ENCODE measurements at regions not wholly inside any gene's neighbourhood (a gene's known extent, or its start where the extent isn't known, plus 50 kb on each side); places are given as distances from the start of the nearest gene placed in this dataset.
"Not testable (repeated sequence)": the region's sequence is repeated elsewhere in the genome, so short reads cannot be mapped to it uniquely, and the experiment has no call there.

DNA sequence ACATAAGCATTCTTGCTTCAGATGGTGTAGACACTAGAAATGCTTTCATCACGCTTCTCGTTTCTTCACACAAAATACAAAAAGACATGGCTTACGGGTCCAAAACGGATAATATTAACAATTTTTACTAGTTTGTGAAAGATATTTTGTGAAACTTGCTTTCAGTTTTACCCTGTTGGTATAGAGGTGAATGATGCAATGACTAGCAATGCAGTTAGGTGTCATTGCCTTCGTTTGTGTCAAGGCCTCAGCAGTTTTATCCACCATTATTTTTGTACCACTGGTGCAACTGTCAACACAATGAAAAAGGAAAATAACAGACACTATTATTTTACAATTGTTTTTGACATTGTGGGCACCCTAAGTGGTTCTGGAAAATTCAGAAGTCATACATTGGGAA, 323.0 kb downstream of the FLRT2 start:
- Mint-ChIP-seq H3K36me3 (ENCODE audit: low read depth) (no peaks in the 10 kb centered on the region), H3K4me1 (ENCODE audit: low read depth) (no peaks in the 10 kb centered on the region), H3K27ac (no peak overlapping the region), H3K27me3 (ENCODE audit: insufficient read depth) (no peaks in the 10 kb centered on the region; the same call in 1 of the 2 replicates), H3K9me3 (peaks cover 4% of the 10 kb centered on the region; the same call in 1 of the 2 replicates), H3K4me3 (no peak overlapping the region)
- TF ChIP-seq CTCF (IDR thresholded peaks at IDR 0.05) = no peak
- no peak for DNase-seq

GRCh38 chr14:85852123-85852522, 322.2 kb downstream of the FLRT2 start:
- not testable (repeated sequence) for H3K9me3 Mint-ChIP-seq; DNase-seq; H3K36me3 Mint-ChIP-seq (ENCODE audit: low read depth); H3K27me3 Mint-ChIP-seq (ENCODE audit: insufficient read depth); H3K27ac Mint-ChIP-seq; H3K4me3 Mint-ChIP-seq; H3K4me1 Mint-ChIP-seq (ENCODE audit: low read depth)

DNA sequence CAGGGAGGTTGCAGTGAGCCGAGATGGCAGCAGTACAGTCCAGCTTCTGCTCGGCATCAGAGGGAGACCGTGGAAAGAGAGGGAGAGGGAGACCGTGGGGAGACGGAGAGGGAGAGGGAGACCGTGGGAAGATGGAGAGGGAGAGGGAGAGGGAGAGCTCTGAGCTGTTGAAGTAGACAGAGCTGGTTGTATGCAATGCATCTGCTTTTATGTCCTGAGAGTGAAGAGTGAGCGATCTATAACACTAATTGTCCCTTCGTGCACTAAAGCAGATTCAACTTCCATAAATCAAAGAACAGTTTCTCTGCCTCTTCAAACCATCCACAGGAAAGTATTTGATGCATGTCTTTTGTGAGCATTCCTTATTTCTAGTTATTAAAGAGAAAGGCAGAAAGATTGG, 300.6 kb downstream of the FLRT2 start:
- H3K36me3 Mint-ChIP-seq (ENCODE audit: low read depth); H3K4me3 Mint-ChIP-seq; H3K27me3 Mint-ChIP-seq (ENCODE audit: insufficient read depth); H3K4me1 Mint-ChIP-seq (ENCODE audit: low read depth); DNase-seq; H3K27ac Mint-ChIP-seq: not testable (repeated sequence)
- H3K9me3 Mint-ChIP-seq = peaks cover 11% of the 10 kb centered on the region; the same call in 1 of the 2 replicates

DNA sequence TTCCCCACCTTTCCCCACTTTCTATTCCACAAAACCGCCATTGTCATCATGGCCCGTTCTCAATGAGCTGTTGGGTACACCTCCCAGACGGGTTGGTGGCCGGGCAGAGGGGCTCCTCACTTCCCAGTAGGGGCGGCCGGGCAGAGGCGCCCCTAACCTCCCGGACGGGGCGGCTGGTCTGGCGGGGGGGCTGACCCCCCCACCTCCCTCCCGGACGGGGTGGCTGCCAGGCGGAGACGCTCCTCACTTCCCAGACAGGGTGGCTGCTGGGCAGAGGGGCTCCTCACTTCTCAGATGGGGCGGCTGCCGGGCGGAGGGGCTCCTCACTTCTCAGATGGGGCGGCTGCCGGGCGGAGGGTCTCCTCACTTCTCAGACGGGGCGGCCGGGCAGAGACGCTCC, 299.7 kb downstream of the FLRT2 start:
- not testable (repeated sequence) for H3K4me3 Mint-ChIP-seq; DNase-seq; H3K36me3 Mint-ChIP-seq (ENCODE audit: low read depth); H3K27me3 Mint-ChIP-seq (ENCODE audit: insufficient read depth); H3K27ac Mint-ChIP-seq; H3K4me1 Mint-ChIP-seq (ENCODE audit: low read depth)
- H3K9me3 Mint-ChIP-seq = peaks cover 11% of the 10 kb centered on the region; the same call in 1 of the 2 replicates

DNA sequence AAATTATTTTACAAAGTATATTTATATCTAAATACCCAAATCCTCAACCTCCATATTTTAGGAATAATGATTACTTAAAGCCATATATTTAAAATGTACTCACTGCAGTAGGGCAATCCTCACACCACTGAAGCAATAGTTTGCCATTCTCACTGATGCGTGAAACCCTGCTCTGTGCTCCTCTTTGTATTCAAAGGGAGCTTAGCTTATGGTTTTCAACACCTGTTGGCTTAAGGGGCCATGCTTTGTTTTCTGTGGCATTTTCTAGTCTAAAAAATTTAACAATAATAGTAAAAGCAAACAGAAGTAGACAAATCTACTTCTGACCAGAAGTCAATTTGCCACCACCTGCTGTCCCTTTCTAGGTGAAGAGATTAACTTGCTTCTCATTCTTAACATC, 294.6 kb downstream of the FLRT2 start:
- no peak for TF ChIP-seq CTCF (IDR thresholded peaks at IDR 0.05)
- H3K4me1 Mint-ChIP-seq (ENCODE audit: low read depth) = no peaks in the 10 kb centered on the region
- peaks cover 4% of the 10 kb centered on the region for H3K9me3 Mint-ChIP-seq
- no peaks in the 10 kb centered on the region for H3K27me3 Mint-ChIP-seq (ENCODE audit: insufficient read depth)
- no peak overlapping the region for H3K27ac Mint-ChIP-seq
- no peaks in the 10 kb centered on the region for H3K36me3 Mint-ChIP-seq (ENCODE audit: low read depth)
- DNase-seq = no peak
- no peak overlapping the region for H3K4me3 Mint-ChIP-seq

DNA sequence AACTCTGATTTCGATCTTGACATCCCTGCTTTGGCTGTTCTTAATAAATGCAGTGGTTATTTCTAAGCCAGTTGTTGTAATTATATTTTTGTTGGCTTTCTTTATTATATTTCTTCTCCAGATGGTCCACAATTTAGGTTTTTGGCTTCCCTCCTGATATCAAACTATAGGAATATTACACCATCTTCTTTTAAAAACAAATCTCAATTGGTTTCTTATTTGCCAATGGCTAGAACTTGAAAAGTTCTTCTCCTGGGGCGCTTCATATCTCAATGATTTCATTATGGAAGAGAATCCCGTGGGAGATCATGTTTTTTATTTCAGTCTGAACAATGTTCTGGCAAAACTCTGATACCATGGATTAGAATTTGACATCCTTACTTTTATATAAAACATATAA, 292.3 kb downstream of the FLRT2 start:
- H3K4me3 Mint-ChIP-seq = no peak overlapping the region
- TF ChIP-seq CTCF (IDR thresholded peaks at IDR 0.05) = no peak
- H3K4me1 Mint-ChIP-seq (ENCODE audit: low read depth) = no peaks in the 10 kb centered on the region
- no peak for DNase-seq
- H3K27ac Mint-ChIP-seq = no peak overlapping the region
- no peaks in the 10 kb centered on the region for H3K36me3 Mint-ChIP-seq (ENCODE audit: low read depth)
- H3K9me3 Mint-ChIP-seq = peaks cover 13% of the 10 kb centered on the region
- no peaks in the 10 kb centered on the region for H3K27me3 Mint-ChIP-seq (ENCODE audit: insufficient read depth)

DNA sequence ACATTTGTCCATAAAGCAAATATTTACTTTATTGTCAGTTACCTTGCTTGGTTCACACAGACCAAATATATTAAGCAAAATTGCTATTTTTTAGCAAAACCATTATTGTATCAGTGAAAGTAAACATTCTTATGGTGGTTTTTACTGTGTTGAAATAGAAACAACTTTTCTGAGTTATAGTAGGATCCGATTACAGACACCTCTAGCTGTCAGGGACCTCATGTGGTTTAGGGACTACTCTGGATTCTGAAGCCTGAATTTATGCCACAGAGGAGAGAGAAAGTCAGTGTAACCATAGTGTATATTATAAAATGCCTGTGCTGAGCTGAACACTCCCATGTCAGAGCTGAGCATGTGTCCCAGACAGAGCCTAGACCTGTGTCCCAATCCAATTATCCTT, 287.5 kb downstream of the FLRT2 start:
- TF ChIP-seq CTCF (IDR thresholded peaks at IDR 0.05) = no peak
- H3K27me3 Mint-ChIP-seq (ENCODE audit: insufficient read depth) = no peaks in the 10 kb centered on the region

More for the DNA sequence above, 287.5 kb downstream of the FLRT2 start:
- H3K4me3 Mint-ChIP-seq = no peak overlapping the region
- H3K27ac Mint-ChIP-seq = no peak overlapping the region
- H3K4me1 Mint-ChIP-seq (ENCODE audit: low read depth) = no peaks in the 10 kb centered on the region
- no peaks in the 10 kb centered on the region for H3K36me3 Mint-ChIP-seq (ENCODE audit: low read depth)
- DNase-seq = no peak
- H3K9me3 Mint-ChIP-seq = peaks cover 13% of the 10 kb centered on the region
